ENCODE measurements at regions not wholly inside any gene's neighbourhood (a gene's known extent, or its start where the extent isn't known, plus 50 kb on each side); places are given as distances from the start of the nearest gene placed in this dataset.

- no peak for DNase-seq (ENCODE audit: low read depth)
Observed at GRCh38 chr10:36688717-36689116, 436.7 kb upstream of the ANKRD30A start.

- no peak for DNase-seq (ENCODE audit: low read depth)
Observed at GRCh38 chr10:36683421-36683820, 442.0 kb upstream of the ANKRD30A start.

GRCh38 chr10:36681751-36682632 lies 443.4 kb upstream of the ANKRD30A start:
- DNase-seq (ENCODE audit: low read depth): no peak

GRCh38 chr10:36679554-36679953 lies 445.8 kb upstream of the ANKRD30A start:
- no peak for DNase-seq (ENCODE audit: low read depth)

GRCh38 chr10:36677431-36677768 lies 448.0 kb upstream of the ANKRD30A start:
- DNase-seq (ENCODE audit: low read depth): no peak

- peak; percentile 74 for DNase-seq (ENCODE audit: low read depth)
Observed at GRCh38 chr10:36676756-36677430, 448.5 kb upstream of the ANKRD30A start.

GRCh38 chr10:36676321-36676720 lies 449.1 kb upstream of the ANKRD30A start:
- no peak for DNase-seq (ENCODE audit: low read depth)

- peak; percentile 91 for DNase-seq (ENCODE audit: low read depth)
Observed at GRCh38 chr10:36675458-36675880, 449.9 kb upstream of the ANKRD30A start.

- DNase-seq (ENCODE audit: low read depth): peak; percentile 73
Observed at GRCh38 chr10:36671607-36672006, 453.8 kb upstream of the ANKRD30A start.

GRCh38 chr10:36670621-36671402 lies 454.6 kb upstream of the ANKRD30A start:
- peak; percentile 55 for DNase-seq (ENCODE audit: low read depth)

GRCh38 chr10:36669615-36670352 lies 455.6 kb upstream of the ANKRD30A start:
- no peak for DNase-seq (ENCODE audit: low read depth)

GRCh38 chr10:36666451-36666850 lies 458.9 kb upstream of the ANKRD30A start:
- DNase-seq (ENCODE audit: low read depth): no peak

GRCh38 chr10:36662571-36662970 lies 462.8 kb upstream of the ANKRD30A start:
- DNase-seq (ENCODE audit: low read depth): no peak

- no peak for DNase-seq (ENCODE audit: low read depth)
Observed at GRCh38 chr10:36650274-36650673, 475.1 kb upstream of the ANKRD30A start.

- no peak for DNase-seq (ENCODE audit: low read depth)
Observed at GRCh38 chr10:36647540-36647939, 477.9 kb upstream of the ANKRD30A start.

GRCh38 chr10:36640626-36641025 lies 484.8 kb upstream of the ANKRD30A start:
- no peak for DNase-seq (ENCODE audit: low read depth)

GRCh38 chr10:36638462-36639155 lies 486.8 kb upstream of the ANKRD30A start:
- no peak for DNase-seq (ENCODE audit: low read depth)

GRCh38 chr10:36636879-36637278 lies 488.5 kb upstream of the ANKRD30A start:
- no peak for DNase-seq (ENCODE audit: low read depth)

- DNase-seq (ENCODE audit: low read depth): no peak
Observed at GRCh38 chr10:36636285-36636839, 489.0 kb upstream of the ANKRD30A start.

- peak; percentile 81 for DNase-seq (ENCODE audit: low read depth)
Observed at GRCh38 chr10:36634916-36635315, 490.5 kb upstream of the ANKRD30A start.

GRCh38 chr10:36630267-36630666 lies 495.1 kb upstream of the ANKRD30A start:
- DNase-seq (ENCODE audit: low read depth): no peak
